Heart left ventricle (tissue), 13 donors: ENCODE measurements at regions not wholly inside any gene's neighbourhood (a gene's known extent, or its start where the extent isn't known, plus 50 kb on each side); places are given as distances from the start of the nearest gene placed in this dataset.

ENCODE experiments used
- CTCF ChIP-seq, 12 donors: fragments of 200-600 bp; sonication (generic) in 4 of 12; IDR thresholded peaks; one replicate each; pipeline versions ENCODE4 v1.5.0 to v1.8.0; 2018 to 2022; ENCODE audit warnings: antibody characterized with exemption in 12 of 12, mild to moderate bottlenecking in 5 of 12
- POLR2A ChIP-seq, 2 donors: fragments of 450-650 bp; IDR thresholded peaks; one replicate each; pipeline ENCODE4 v1.6.1; 2017; ENCODE audit warnings: antibody characterized with exemption in 2 of 2, mild to moderate bottlenecking in 2 of 2, moderate library complexity in 2 of 2
- donor health status: ischemic (EF 13 %, LVEDD 7.1; RV severe dilation, severe dysfunction).
- donor health status: DM: no; HTN: yes; CAD: no.
- donor health status: DM: no; HTN: no; CAD: no.
- donor health status: ischemic (EF 25% LVEDD 6.9; RV normal size, moderate dysfunction).
- donor health status: ischemic (EF 25% LVEDD 5.7; RV mildly dilated, moderate dysfunction).
- donor health status: ischemic (EF 35%, LVEDD 5.7; RV mildly dilated, moderate dysfunction).
- donor health status: nonischemic (EF 11% LVEDD 7.7; RV severe dilation, severe dysfunction).
- donor health status: DM: yes; HTN: yes; CAD: no.
- donor health status: PGD.
- donor health status: ischemic (EF 29% LVEDD 5.4; RV normal size, mild dysfunction).
- donor health status: nonischemic (EF 23%, LVEDD 6.1; RV moderate dilation, normal function).

- no peak for TF ChIP-seq CTCF (IDR thresholded peaks at IDR 0.05)
- no peak for TF ChIP-seq POLR2A (IDR thresholded peaks at IDR 0.05)
Observed at GRCh38 chr7:79761876-79762429, 308.5 kb upstream of the MAGI2 start.
